ENCODE measurements at regions not wholly inside any gene's neighbourhood (a gene's known extent, or its start where the extent isn't known, plus 50 kb on each side); places are given as distances from the start of the nearest gene placed in this dataset.

GRCh38 chr14:25140411-25140810 is 90.5 kb upstream of the STXBP6 start:
- DNase-seq (ENCODE audit: low read depth): no peak

GRCh38 chr14:25136811-25137210 is 86.9 kb upstream of the STXBP6 start:
- no peak for DNase-seq (ENCODE audit: low read depth)

GRCh38 chr14:25134184-25134583 is 84.2 kb upstream of the STXBP6 start:
- no peak for DNase-seq (ENCODE audit: low read depth)

GRCh38 chr14:25132732-25133422 is 82.9 kb upstream of the STXBP6 start:
- peak; percentile 42 for DNase-seq (ENCODE audit: low read depth)

GRCh38 chr14:25132094-25132493 is 82.1 kb upstream of the STXBP6 start:
- no peak for DNase-seq (ENCODE audit: low read depth)

GRCh38 chr14:25122843-25123242 is 72.9 kb upstream of the STXBP6 start:
- DNase-seq (ENCODE audit: low read depth): no peak

- DNase-seq (ENCODE audit: low read depth): no peak
Observed at GRCh38 chr14:25122211-25122610, 72.3 kb upstream of the STXBP6 start.

GRCh38 chr14:25121337-25122129 is 71.6 kb upstream of the STXBP6 start:
- peak; percentile 69 for DNase-seq (ENCODE audit: low read depth)

- no peak for DNase-seq (ENCODE audit: low read depth)
Observed at GRCh38 chr14:25120261-25120660, 70.3 kb upstream of the STXBP6 start.

- no peak for DNase-seq (ENCODE audit: low read depth)
Observed at GRCh38 chr14:25118671-25119070, 68.7 kb upstream of the STXBP6 start.

GRCh38 chr14:25117342-25117741 is 67.4 kb upstream of the STXBP6 start:
- no peak for DNase-seq (ENCODE audit: low read depth)

- no peak for DNase-seq (ENCODE audit: low read depth)
Observed at GRCh38 chr14:25116607-25117006, 66.7 kb upstream of the STXBP6 start.

- no peak for DNase-seq (ENCODE audit: low read depth)
Observed at GRCh38 chr14:25113394-25113793, 63.4 kb upstream of the STXBP6 start.

GRCh38 chr14:25111061-25111601 is 61.2 kb upstream of the STXBP6 start:
- peak; percentile 88 for DNase-seq (ENCODE audit: low read depth)

GRCh38 chr14:25110106-25110505 is 60.2 kb upstream of the STXBP6 start:
- no peak for DNase-seq (ENCODE audit: low read depth)

- DNase-seq (ENCODE audit: low read depth): no peak
Observed at GRCh38 chr14:25108959-25109358, 59.0 kb upstream of the STXBP6 start.

GRCh38 chr14:25108291-25108690 is 58.3 kb upstream of the STXBP6 start:
- DNase-seq (ENCODE audit: low read depth): no peak

- DNase-seq (ENCODE audit: low read depth): no peak
Observed at GRCh38 chr14:25103820-25104219, 53.9 kb upstream of the STXBP6 start.

GRCh38 chr14:25103271-25103670 is 53.3 kb upstream of the STXBP6 start:
- no peak for DNase-seq (ENCODE audit: low read depth)

GRCh38 chr14:25102788-25103187 is 52.8 kb upstream of the STXBP6 start:
- DNase-seq (ENCODE audit: low read depth): no peak

- no peak for DNase-seq (ENCODE audit: low read depth)
Observed at GRCh38 chr14:25101276-25101675, 51.3 kb upstream of the STXBP6 start.
